Keratinocyte (primary cell): ENCODE measurements at regions not wholly inside any gene's neighbourhood (a gene's known extent, or its start where the extent isn't known, plus 50 kb on each side); places are given as distances from the start of the nearest gene placed in this dataset.

Source experiments
- DNase-seq: peaks from one replicate; pipeline ENCODE4 v3.0.0-alpha.2; 2011; ENCODE audit warnings: low read depth, missing footprints, low spot score
- FAIRE-seq: peaks from 2 replicates; lab custom pipeline; 2011; peaks lifted over from hg19 to GRCh38; lab: Jason Lieb, UNC
- H2AFZ ChIP-seq: 2 replicates; pipeline ENCODE4 v1.6.0; 2012; ENCODE audit warnings: low read length, control low read depth, inconsistent platforms; ENCODE audit not compliant: control insufficient read depth
- H3K27ac ChIP-seq: 2 replicates; pipeline ENCODE4 v1.5.1; 2011; ENCODE audit warnings: low read length; ENCODE audit not compliant: control insufficient read depth, insufficient read depth
- H3K27me3 ChIP-seq: 3 replicates; pipeline ENCODE4 v1.6.0; 2011; ENCODE audit warnings: low read length; ENCODE audit not compliant: control insufficient read depth, insufficient read depth; ENCODE audit errors: extremely low read depth
- H3K36me3 ChIP-seq, 2 experiments: 2 replicates in 1 of 2; 3 replicates in 1 of 2; pipeline ENCODE4 v1.5.1; 2011; ENCODE audit warnings: low read length in 2 of 2, mild to moderate bottlenecking in 1 of 2; ENCODE audit not compliant: control insufficient read depth in 2 of 2, insufficient read depth in 2 of 2; ENCODE audit errors: extremely low read depth in 1 of 2
- H3K4me1 ChIP-seq: 3 replicates; pipeline ENCODE4 v1.5.1; 2011; ENCODE audit warnings: low read length; ENCODE audit not compliant: control insufficient read depth, insufficient read depth; ENCODE audit errors: extremely low read depth
- H3K4me2 ChIP-seq: 3 replicates; pipeline ENCODE4 v1.6.0; 2011; ENCODE audit warnings: low read depth, low read length; ENCODE audit not compliant: control insufficient read depth, insufficient read depth; ENCODE audit errors: extremely low read depth
- H3K4me3 ChIP-seq, 3 experiments: fragments of 200-600 bp in 1 of 3; sonication (generic) in 1 of 3; 2 replicates in 2 of 3; 3 replicates in 1 of 3; pipeline ENCODE4 v1.5.1; 2011 to 2016; ENCODE audit warnings: low read length in 3 of 3, mild to moderate bottlenecking in 3 of 3, control low read depth in 2 of 3, inconsistent platforms in 1 of 3, low read depth in 1 of 3, mixed read lengths in 1 of 3, mixed run types in 1 of 3, moderate library complexity in 1 of 3; ENCODE audit not compliant: control insufficient read depth in 2 of 3, insufficient read depth in 2 of 3; ENCODE audit errors: extremely low read depth in 1 of 3
- H3K79me2 ChIP-seq: 2 replicates; pipeline ENCODE4 v1.6.0; 2012; ENCODE audit warnings: low read length; ENCODE audit not compliant: control insufficient read depth, insufficient read depth
- H3K9ac ChIP-seq: 3 replicates; pipeline ENCODE4 v1.6.0; 2011; ENCODE audit warnings: low read length; ENCODE audit not compliant: control insufficient read depth, insufficient read depth; ENCODE audit errors: extremely low read depth
- H3K9me1 ChIP-seq: 3 replicates; pipeline ENCODE4 v1.6.0; 2011; ENCODE audit warnings: low read length; ENCODE audit not compliant: control insufficient read depth, insufficient read depth; ENCODE audit errors: extremely low read depth
- H3K9me3 ChIP-seq: 2 replicates; pipeline ENCODE4 v1.5.1; 2012; ENCODE audit warnings: low read depth, low read length; ENCODE audit not compliant: control insufficient read depth
- H4K20me1 ChIP-seq: 3 replicates; pipeline ENCODE4 v1.6.0; 2011; ENCODE audit warnings: low read length; ENCODE audit not compliant: control insufficient read depth, insufficient read depth; ENCODE audit errors: extremely low read depth
- EZH2 ChIP-seq: IDR thresholded peaks from one replicate; pipeline ENCODE4 v1.6.1; 2012; ENCODE audit warnings: inconsistent platforms, mild to moderate bottlenecking, low read length, moderate library complexity
- dilution Hi-C: fragments of 300-500 bp; cut with MboI; formaldehyde crosslinking; loops from one replicate; pipeline ENCODE4 v1.7.0; 2020; ENCODE audit warnings: low sequenced_read_pairs; ENCODE audit not compliant: extremely low pct_ligation_motif_present
- TF ChIP-seq, protein P1 (sequence below), 3 experiments: IDR thresholded peaks in 1 of 3; conservative IDR thresholded peaks in 1 of 3; optimal IDR thresholded peaks in 1 of 3; 2 replicates in 2 of 3; 3 replicates in 1 of 3; pipeline versions ENCODE3 to v1.5.1; 2011; ENCODE audit warnings: low read length in 3 of 3, mild to moderate bottlenecking in 3 of 3, moderate library complexity in 2 of 3, control low read depth in 1 of 3, inconsistent platforms in 1 of 3; ENCODE audit not compliant: insufficient read depth in 2 of 3; ENCODE audit errors: extremely low read depth in 1 of 3

DNA sequence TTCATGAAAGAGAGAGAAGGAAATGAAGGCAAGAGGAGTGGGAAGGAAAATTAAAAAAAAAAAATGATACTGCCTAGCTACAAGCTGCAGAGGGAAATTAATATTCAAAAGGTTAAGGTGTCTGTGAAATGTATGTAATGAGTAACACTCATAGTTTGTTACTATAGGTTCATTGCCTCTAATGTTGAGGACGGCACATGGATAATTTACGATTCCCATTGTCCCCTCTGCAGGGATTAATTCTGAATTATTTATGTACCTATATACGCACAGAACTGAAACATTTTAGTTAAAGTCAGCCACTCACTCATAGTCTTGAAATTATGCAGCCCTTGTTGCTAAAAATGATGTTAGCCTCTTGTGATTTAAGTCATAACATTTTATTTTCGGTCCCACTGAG lies 869.1 kb downstream of the NR2F1-AS1 start:
- H4K20me1 ChIP-seq: no peaks in the 10 kb centered on the region
- no peaks in the 10 kb centered on the region for H3K4me1 ChIP-seq
- TF ChIP-seq, protein P1, sequence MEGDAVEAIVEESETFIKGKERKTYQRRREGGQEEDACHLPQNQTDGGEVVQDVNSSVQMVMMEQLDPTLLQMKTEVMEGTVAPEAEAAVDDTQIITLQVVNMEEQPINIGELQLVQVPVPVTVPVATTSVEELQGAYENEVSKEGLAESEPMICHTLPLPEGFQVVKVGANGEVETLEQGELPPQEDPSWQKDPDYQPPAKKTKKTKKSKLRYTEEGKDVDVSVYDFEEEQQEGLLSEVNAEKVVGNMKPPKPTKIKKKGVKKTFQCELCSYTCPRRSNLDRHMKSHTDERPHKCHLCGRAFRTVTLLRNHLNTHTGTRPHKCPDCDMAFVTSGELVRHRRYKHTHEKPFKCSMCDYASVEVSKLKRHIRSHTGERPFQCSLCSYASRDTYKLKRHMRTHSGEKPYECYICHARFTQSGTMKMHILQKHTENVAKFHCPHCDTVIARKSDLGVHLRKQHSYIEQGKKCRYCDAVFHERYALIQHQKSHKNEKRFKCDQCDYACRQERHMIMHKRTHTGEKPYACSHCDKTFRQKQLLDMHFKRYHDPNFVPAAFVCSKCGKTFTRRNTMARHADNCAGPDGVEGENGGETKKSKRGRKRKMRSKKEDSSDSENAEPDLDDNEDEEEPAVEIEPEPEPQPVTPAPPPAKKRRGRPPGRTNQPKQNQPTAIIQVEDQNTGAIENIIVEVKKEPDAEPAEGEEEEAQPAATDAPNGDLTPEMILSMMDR (optimal IDR thresholded peaks at IDR 0.05 in 1 of 3, IDR thresholded peaks at IDR 0.05 in 1 of 3, conservative IDR thresholded peaks at IDR 0.05 in 1 of 3; ENCODE audit: extremely low read depth in 1 of 3, insufficient read depth in 2 of 3, low read length in 3 of 3): no peak
- no peak for TF ChIP-seq EZH2
- H3K79me2 ChIP-seq: no peaks in the 10 kb centered on the region
- H3K4me3 ChIP-seq: no peak overlapping the region
- no peaks in the 10 kb centered on the region for H3K9me1 ChIP-seq
- no peak overlapping the region for H3K4me2 ChIP-seq
- H3K9me3 ChIP-seq: no peaks in the 10 kb centered on the region
- H3K27me3 ChIP-seq: no peaks in the 10 kb centered on the region
- FAIRE-seq (no peak), DNase-seq (no peak)
- no peak overlapping the region for H2AFZ ChIP-seq
- dilution Hi-C loops: no loop called here
- no peaks in the 10 kb centered on the region for H3K36me3 ChIP-seq
- no peak overlapping the region for H3K9ac ChIP-seq
- no peak overlapping the region for H3K27ac ChIP-seq

DNA sequence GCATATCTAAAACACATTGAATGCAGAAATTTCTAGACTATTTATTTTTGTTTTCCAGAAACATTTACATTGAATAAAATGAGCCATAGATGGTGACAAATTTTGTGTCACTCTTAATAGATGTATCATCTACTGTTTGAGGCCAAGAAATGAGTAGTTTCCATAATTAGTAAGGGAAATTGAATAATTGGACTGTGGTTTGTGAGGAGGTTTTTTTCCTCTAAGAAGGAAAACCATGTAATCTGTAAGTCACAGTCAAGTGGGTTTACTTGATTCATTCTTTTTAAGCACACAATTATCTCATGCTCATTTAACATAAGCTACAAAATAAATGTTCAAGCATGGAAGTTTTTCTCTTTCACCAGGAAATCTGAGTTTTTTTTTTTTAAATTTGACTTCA lies 876.4 kb downstream of the NR2F1-AS1 start:
- DNase-seq (no peak), FAIRE-seq (no peak)
- Histone ChIP-seq H3K27me3 (no peaks in the 10 kb centered on the region), H3K9me3 (no peaks in the 10 kb centered on the region), H3K79me2 (no peaks in the 10 kb centered on the region), H3K9me1 (no peaks in the 10 kb centered on the region), H3K27ac (no peak overlapping the region), H2AFZ (no peak overlapping the region), H3K4me1 (no peaks in the 10 kb centered on the region), H4K20me1 (no peaks in the 10 kb centered on the region), H3K36me3 (no peaks in the 10 kb centered on the region), H3K4me2 (no peak overlapping the region), H3K9ac (no peak overlapping the region), H3K4me3 (no peak overlapping the region)
- dilution Hi-C loops: no loop called here
- no peak for TF ChIP-seq EZH2
- TF ChIP-seq, protein P1 (optimal IDR thresholded peaks at IDR 0.05 in 1 of 3, IDR thresholded peaks at IDR 0.05 in 1 of 3, conservative IDR thresholded peaks at IDR 0.05 in 1 of 3; ENCODE audit: extremely low read depth in 1 of 3, insufficient read depth in 2 of 3, low read length in 3 of 3): no peak
